ENCODE measurements at regions not wholly inside any gene's neighbourhood (a gene's known extent, or its start where the extent isn't known, plus 50 kb on each side); places are given as distances from the start of the nearest gene placed in this dataset.

DNA sequence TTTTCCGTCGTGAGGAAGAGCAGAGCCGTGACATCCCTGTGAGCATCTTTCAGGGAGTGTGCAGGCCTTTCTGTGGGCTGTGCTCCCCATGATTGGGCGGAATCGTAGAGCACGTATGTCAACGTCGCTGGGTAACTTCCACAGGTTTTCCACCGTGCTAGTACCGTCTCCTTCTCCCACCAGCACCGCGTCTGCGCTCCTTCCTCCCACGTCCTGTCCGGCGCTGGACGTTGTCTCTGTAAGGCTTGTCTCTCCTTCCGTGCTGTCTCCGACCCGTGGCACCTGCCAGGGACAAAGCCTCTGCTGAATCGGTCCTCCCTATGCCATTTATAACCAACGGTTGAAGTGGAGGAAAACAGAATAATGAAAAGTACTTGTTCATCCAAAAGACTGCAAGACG lies 386.7 kb downstream of the BRD1 start:
- TF ChIP-seq EZH2 (IDR thresholded peaks at IDR 0.05; ENCODE audit: insufficient read depth, poor library complexity, severe bottlenecking) (no peak), EZH2phosphoT487 (IDR thresholded peaks at IDR 0.05; ENCODE audit: insufficient read depth, low read depth) (no peak)
